ENCODE measurements at regions not wholly inside any gene's neighbourhood (a gene's known extent, or its start where the extent isn't known, plus 50 kb on each side); places are given as distances from the start of the nearest gene placed in this dataset.

- TF ChIP-seq TAF1 (IDR thresholded peaks at IDR 0.05; ENCODE audit: borderline replicate concordance, low read depth, low read length) (no peak), POLR2AphosphoS5 (IDR thresholded peaks at IDR 0.05; ENCODE audit: low read depth, low read length) (no peak)
Measured at GRCh38 chr20:48270885-48271284, 485.6 kb upstream of the SULF2 start.
